ENCODE measurements at regions not wholly inside any gene's neighbourhood (a gene's known extent, or its start where the extent isn't known, plus 50 kb on each side); places are given as distances from the start of the nearest gene placed in this dataset.

- ChIA-PET CTCF (ENCODE audit: partially characterized antibody) (interaction anchor here (0.5 to 1.6 kb wide), 4 partner anchors 22 to 214 kb away, joined by 3 read pairs; no protein-coding TSS in a partner anchor), POLR2A (ENCODE audit: partially characterized antibody) (no interaction called here)
- no peak overlapping the region for H4K5ac ChIP-seq (ENCODE audit: insufficient read length, low read depth, low read length)
- H2AK5ac ChIP-seq (ENCODE audit: low read depth, low read length) = no peak overlapping the region
- no peak overlapping the region for H3K18ac ChIP-seq (ENCODE audit: extremely low read depth, low read length)
- no peaks in the 10 kb centered on the region for H3K9me3 ChIP-seq (ENCODE audit: insufficient read depth in 2 of 2, low read depth in 1 of 2, low read length in 1 of 2)
- H2BK5ac ChIP-seq (ENCODE audit: low read depth, low read length) = no peak overlapping the region
- H3K36me3 ChIP-seq (ENCODE audit: control insufficient read depth in 2 of 4, insufficient read depth in 4 of 4, low read length in 3 of 4) = no peaks in the 10 kb centered on the region
- no peak overlapping the region for H3K4me3 ChIP-seq (ENCODE audit: extremely low read depth in 1 of 4, insufficient read depth in 2 of 4, low read depth in 3 of 4, low read length in 4 of 4)
- no peak overlapping the region for H2BK20ac ChIP-seq (ENCODE audit: low read length)
- DNase-seq (ENCODE audit: low read depth in 1 of 2, low spot score in 2 of 2) (no peak), FAIRE-seq (no peak)
- no peaks in the 10 kb centered on the region for H3K79me2 ChIP-seq (ENCODE audit: control insufficient read depth in 1 of 2, insufficient read depth in 2 of 2, low read length in 2 of 2)
- H3K27me3 ChIP-seq (replicated peaks in 1 of 4; ENCODE audit: control insufficient read depth in 3 of 4, extremely low read depth in 1 of 4, insufficient read depth in 3 of 4, low read length in 3 of 4) = no peaks in the 10 kb centered on the region
- no peak overlapping the region for H3K9ac ChIP-seq (replicated peaks in 1 of 4; ENCODE audit: extremely low read depth in 1 of 4, low read depth in 3 of 4, low read length in 3 of 4)
- H3K27ac ChIP-seq (ENCODE audit: low read depth, low read length) = no peak overlapping the region
- no peaks in the 10 kb centered on the region for H3K79me1 ChIP-seq (ENCODE audit: low read depth, low read length)
- H3K56ac ChIP-seq (replicated peaks; ENCODE audit: insufficient read length, low read depth, low read length) = no peak overlapping the region
- no peak for TF ChIP-seq TCF12 (IDR thresholded peaks at IDR 0.05; ENCODE audit: low read depth, low read length)
- no peaks in the 10 kb centered on the region for H3K23me2 ChIP-seq (ENCODE audit: low read depth, low read length)
- H2BK120ac ChIP-seq (replicated peaks; ENCODE audit: low read depth, low read length) = no peak overlapping the region
- H4K91ac ChIP-seq (replicated peaks; ENCODE audit: insufficient read length, low read length) = no peak overlapping the region
- no peak overlapping the region for H2BK12ac ChIP-seq (ENCODE audit: low read depth, low read length)
- H3K4me2 ChIP-seq (ENCODE audit: insufficient read depth in 1 of 2, low read depth in 2 of 2, low read length in 2 of 2) = no peak overlapping the region
- H4K8ac ChIP-seq (ENCODE audit: extremely low read depth, insufficient read depth, low read length) = no peak overlapping the region
- peaks cover 0 to 5% (median under 1%) of the 10 kb centered on the region in 4 experiments; a peak in 2 of 7 replicates for H3K4me1 ChIP-seq (replicated peaks in 1 of 4; ENCODE audit: control insufficient read depth in 3 of 4, insufficient read depth in 4 of 4, low read length in 3 of 4)
- no peak overlapping the region for H2AFZ ChIP-seq (ENCODE audit: low read length)
- no peak overlapping the region for H2BK15ac ChIP-seq (ENCODE audit: low read length)
- H3K4ac ChIP-seq (replicated peaks; ENCODE audit: insufficient read length, low read depth, low read length) = no peak overlapping the region
- H3K23ac ChIP-seq (ENCODE audit: insufficient read length) = no peak overlapping the region
- no peak overlapping the region for H3K14ac ChIP-seq (ENCODE audit: insufficient read length)
- WGBS, 2 experiments (ENCODE audit: extremely low coverage in 1 of 2, insufficient coverage in 1 of 2, insufficient read length in 1 of 2, insufficient replicate concordance in 2 of 2, low coverage in 1 of 2, low lambda C conversion rate in 2 of 2, missing lambda C conversion rate in 1 of 2) = 90% methylated on average over 5 of the region's 5 CpGs; no CpG with 5 or more reads in 1 of the 2 experiments
- H4K20me1 ChIP-seq (replicated peaks in 1 of 2; ENCODE audit: control insufficient read depth in 1 of 2, insufficient read depth in 2 of 2, low read length in 2 of 2) = no peaks in the 10 kb centered on the region
These were observed 177.5 kb downstream of the DAD1 start for GRCh38 chr14:22411398-22412055.
